VCaP (cell line): ENCODE measurements at regions not wholly inside any gene's neighbourhood (a gene's known extent, or its start where the extent isn't known, plus 50 kb on each side); places are given as distances from the start of the nearest gene placed in this dataset.
"Not testable (repeated sequence)": the region's sequence is repeated elsewhere in the genome, so short reads cannot be mapped to it uniquely, and the experiment has no call there.

Experiments used
- H3K27ac ChIP-seq: fragments of 450-650 bp; 2 replicates; pipeline ENCODE4 v1.5.1; 2017
- CTCF ChIP-seq: fragments of 450-650 bp; conservative IDR thresholded peaks from 2 replicates; pipeline ENCODE4 v1.5.1; 2017; ENCODE audit warnings: mild to moderate bottlenecking, moderate library complexity

- H3K27ac ChIP-seq: peak overlapping the region; percentile 73
- TF ChIP-seq CTCF: no peak
Observed at GRCh38 chr12:32010631-32011336, 51.6 kb downstream of the RESF1 start.

GRCh38 chr12:32012249-32012785 lies 53.1 kb downstream of the RESF1 start:
- H3K27ac ChIP-seq: no peak overlapping the region
- no peak for TF ChIP-seq CTCF

- H3K27ac ChIP-seq: no peak overlapping the region
- no peak for TF ChIP-seq CTCF
Observed at GRCh38 chr12:32015036-32015435, 55.8 kb downstream of the RESF1 start.

GRCh38 chr12:32016680-32017482 lies 57.7 kb downstream of the RESF1 start:
- no peak for TF ChIP-seq CTCF
- no peak overlapping the region for H3K27ac ChIP-seq

GRCh38 chr12:32021346-32021773 lies 62.1 kb downstream of the RESF1 start:
- TF ChIP-seq CTCF: no peak
- H3K27ac ChIP-seq: no peak overlapping the region

GRCh38 chr12:32022387-32022786 lies 63.2 kb downstream of the RESF1 start:
- H3K27ac ChIP-seq: not testable (repeated sequence)

- H3K27ac ChIP-seq: not testable (repeated sequence)
Observed at GRCh38 chr12:32023861-32024260, 64.6 kb downstream of the RESF1 start.

GRCh38 chr12:32024884-32025592 lies 65.8 kb downstream of the RESF1 start:
- H3K27ac ChIP-seq: no peak overlapping the region
- no peak for TF ChIP-seq CTCF
